Cortex of kidney (tissue), 1 donor: ENCODE measurements at regions not wholly inside any gene's neighbourhood (a gene's known extent, or its start where the extent isn't known, plus 50 kb on each side); places are given as distances from the start of the nearest gene placed in this dataset.

Source experiments
- DNase-seq: peaks from one replicate; lab custom pipeline; 2025; lab: John Stamatoyannopoulos, UW

DNA sequence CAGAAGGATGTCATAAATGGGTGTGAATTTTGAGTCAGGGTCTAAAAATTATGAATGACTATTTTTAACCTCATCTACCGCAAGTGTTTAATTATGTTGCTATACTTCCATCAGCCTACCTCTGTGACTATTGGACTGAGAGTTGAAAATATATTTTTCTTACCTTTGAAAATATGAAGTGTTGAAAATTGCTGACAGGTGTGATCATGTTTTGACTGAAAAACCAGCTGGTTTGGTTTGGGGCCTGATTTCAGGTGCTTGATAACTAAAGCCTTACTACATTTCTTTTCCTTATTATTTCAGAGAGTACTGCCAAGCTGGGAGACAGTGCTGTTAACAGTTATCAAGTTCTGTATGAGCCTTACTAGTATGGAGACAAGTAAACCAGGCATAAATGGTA is 107.2 kb upstream of the DUSP10 start:
- no peak for DNase-seq

DNA sequence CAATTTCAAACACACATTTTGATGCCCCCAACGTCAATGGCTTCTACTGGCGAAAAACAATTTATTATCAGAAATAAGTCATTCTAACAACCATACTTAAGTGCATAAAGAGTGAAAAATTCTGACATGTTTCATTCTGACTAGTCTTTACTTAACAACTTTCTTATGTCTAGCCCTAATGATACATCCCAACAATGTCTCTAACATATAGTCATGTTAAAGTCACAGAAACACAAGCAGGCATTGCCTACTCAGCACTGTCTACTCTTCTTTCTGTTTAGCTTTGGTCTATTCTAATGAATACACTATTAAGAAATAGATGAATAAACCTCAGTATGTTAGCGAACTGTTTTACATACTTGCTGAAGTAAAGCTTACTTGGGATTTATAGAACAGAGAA is 105.8 kb upstream of the DUSP10 start:
- no peak for DNase-seq

DNA sequence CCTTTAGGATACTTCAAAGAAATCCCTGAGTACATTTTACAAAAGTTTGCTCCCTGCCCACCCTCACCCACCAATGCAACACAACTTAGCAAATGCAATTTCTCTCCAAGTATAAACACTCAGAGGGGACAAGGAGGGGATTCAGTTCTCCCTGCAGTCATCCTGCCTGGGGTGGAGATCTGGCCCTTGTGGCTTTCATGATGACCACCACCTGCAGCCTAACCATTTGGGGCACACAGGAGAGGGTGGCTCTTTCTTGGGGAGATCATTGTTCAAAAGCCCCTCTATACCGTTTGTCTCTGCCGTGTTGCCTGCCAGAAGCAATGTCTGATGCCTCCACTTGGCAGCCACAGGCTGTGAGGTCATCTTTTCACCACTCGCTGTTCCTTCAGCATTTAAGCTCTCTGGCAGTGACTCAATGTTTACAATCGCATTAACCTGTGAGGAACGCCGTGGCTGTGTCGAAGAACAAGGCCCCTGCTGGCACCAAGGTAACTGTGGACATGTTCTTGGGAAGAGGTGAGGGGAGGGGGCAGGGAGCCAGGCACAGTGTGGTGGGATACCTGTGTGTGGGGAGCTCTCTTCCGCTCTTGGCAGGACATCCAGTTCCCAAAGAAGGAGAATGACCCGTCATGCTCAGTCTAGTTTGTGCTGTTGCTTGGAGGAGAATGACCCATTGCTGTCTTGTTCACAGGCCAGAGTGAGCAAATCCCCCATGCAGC is 103.9 kb upstream of the DUSP10 start:
- no peak for DNase-seq

- DNase-seq = no peak
Measured at GRCh38 chr1:221841983-221842335, 100.1 kb upstream of the DUSP10 start.

DNA sequence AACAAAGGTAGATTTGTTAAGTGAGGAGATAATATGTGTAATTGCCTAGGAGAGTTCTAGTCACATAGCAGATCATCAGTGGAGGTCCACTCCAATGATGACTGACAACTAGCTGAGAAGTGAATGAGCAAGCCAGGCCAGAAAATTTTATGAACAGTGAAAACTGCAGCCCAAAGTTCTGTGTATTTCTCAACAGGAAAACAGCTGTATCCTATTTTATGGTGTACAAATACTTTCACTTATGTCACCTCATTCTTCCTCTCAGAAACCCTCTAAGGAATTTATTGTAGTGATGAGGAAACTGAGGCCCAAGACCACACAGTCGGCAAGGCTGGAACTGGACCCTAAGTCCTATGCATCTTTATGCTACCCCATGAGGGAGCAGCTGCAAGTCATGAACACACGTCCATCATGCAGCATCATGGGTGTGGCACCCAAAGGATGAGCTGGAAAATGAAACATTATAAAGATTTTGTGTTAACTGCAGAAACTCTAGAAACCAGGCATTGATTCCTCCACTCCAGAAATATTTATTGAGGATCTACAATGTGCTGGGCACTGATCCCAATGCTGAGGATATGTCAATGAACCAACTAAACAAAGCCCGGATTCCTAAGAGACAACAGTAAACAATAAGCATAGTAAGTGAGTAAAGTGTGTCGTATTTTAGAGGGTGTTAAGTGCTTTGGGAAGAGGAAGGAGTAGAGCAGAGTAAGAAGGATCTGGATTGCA is 99.5 kb upstream of the DUSP10 start:
- DNase-seq = no peak

GRCh38 chr1:221840511-221841243 is 98.8 kb upstream of the DUSP10 start:
- DNase-seq = no peak

DNA sequence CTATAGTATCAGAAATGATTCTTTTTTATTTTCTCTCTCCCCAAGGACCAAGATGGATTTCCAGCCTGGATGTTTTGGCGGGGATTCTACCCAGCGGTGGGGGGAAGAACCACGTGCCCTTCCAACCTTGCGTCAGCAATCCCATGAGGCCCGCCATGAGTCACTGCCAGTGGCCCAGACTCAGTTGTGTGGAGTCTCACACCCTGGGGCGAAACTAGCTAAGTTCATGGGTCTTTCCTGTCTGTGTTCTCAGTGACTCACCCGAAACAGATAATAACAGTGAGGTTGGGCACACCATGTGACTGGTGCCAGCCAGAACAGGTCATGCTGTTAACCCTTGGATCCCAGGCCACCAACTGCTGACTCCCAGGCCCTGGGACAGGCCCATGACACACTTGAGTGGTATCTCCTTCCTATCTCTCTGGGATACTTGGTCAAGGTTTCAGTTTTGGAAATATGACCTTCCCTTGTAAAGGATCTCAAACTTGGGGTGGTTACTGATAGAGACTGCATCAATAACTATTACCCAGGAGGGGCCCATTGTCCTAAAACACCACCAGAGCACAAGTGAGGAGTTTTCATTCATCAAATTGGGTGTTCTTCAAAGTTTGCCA is 98.0 kb upstream of the DUSP10 start:
- no peak for DNase-seq

DNA sequence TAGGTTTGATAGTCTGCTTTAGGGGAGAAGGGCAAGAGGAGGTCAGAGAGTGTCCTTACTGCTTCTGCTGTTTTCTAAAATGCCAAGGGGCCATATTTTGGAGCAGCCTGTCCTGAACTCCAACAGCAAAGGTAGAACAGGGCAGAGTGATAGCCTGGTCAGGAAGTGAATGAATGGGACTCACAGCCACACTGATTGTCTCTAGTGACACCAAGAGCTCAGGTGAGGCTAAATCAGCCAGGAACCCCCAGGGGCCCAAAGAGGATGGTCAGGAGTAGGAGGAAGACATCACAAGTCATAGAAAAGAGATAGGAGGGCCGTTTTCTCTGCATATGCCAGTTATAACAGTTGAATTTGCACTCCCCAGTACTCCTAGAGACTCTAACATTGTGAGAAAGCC is 97.4 kb upstream of the DUSP10 start:
- DNase-seq = no peak

DNA sequence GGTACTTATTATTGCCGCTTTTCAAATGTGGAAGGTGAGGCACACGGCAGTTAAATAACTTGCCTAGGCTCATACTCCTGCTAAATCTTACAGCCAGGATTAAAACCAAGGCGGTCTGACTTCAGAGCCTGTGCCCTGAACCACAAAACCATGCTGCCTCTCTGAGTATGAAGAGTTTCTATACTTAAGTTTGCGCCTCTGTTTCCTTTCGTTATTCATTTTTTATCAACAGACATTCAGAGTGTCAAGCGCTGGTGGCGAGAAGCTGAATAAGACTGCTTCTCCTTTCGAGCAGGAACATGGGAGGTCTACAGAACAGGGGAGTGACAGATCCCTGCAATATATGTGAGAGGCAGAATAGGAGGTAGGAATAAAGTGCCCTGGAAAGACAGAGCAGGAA is 96.0 kb upstream of the DUSP10 start:
- no peak for DNase-seq

DNA sequence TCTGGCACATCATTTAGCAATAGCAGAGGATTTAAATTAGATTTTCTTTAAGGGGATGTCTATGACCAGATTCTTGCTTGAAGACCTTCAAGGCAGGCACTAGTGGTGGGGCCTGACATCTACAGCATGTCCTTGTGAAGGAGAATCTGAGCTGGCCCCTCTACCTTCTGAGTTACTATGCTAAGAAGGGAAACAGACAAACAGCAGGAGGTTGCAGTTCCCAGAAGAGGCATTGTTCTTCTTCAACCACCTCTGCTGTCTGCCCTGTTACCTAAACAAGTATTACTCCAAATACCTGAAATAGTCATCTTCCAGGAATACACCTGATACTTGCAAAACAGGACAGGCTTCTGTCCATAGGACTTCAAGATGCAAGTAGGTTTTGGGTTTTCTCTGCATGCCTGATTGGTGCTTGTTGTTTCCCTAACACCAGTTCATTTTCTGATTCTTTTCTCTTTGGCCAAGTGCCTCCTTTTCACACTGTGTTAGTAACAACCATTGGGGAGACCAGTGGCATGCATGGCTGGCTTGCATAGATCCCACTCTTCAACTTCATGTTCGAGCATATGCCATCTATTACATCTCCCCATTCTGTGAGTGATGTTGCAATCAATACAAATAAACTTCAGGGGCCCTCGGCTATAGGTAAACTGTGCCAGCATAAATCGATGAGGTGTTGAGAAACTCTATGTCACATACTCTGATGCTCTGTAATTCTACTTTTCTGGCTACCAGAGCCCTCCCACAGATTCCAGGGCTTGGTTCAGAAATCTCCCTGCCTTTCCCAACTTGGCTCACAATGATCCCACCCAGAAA is 93.0 kb upstream of the DUSP10 start:
- no peak for DNase-seq

DNA sequence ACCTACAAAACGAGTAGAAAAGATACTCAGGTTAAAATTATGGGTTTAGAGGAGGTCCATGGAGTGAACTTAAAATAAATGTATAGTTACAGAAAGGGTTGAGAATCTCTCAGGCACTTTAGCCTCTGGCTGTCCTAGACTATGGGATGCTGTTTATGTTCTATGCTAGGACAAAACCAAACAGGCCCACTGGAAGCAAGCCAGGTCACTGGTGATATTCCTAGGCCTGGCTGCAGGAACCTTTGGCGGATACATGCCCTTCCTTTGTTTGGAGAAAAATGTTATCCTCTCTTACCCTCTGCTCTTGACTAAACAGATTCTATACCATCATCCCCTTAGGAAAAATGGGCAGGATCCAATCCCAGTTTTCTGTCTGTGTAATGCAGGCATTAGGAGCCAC is 90.7 kb upstream of the DUSP10 start:
- no peak for DNase-seq

DNA sequence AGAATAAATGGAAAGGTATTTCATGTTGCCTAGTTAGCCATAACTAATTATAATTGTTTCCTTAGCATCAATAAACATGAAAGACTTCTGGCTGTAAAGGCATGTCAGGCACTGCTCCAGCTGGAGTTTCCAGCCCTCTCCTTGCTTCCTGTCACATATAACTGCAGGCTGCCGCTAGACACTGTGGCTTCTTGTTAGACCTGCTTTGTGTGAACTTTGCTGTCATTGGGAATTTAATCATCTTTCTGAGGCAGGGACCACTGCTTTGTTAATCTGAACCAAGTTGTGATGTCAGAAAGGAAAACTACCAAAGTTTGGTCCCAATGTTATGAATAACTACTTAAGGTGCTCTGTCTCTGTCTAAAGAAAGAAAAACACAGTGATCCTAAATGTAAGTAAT is 90.3 kb upstream of the DUSP10 start:
- DNase-seq = no peak

DNA sequence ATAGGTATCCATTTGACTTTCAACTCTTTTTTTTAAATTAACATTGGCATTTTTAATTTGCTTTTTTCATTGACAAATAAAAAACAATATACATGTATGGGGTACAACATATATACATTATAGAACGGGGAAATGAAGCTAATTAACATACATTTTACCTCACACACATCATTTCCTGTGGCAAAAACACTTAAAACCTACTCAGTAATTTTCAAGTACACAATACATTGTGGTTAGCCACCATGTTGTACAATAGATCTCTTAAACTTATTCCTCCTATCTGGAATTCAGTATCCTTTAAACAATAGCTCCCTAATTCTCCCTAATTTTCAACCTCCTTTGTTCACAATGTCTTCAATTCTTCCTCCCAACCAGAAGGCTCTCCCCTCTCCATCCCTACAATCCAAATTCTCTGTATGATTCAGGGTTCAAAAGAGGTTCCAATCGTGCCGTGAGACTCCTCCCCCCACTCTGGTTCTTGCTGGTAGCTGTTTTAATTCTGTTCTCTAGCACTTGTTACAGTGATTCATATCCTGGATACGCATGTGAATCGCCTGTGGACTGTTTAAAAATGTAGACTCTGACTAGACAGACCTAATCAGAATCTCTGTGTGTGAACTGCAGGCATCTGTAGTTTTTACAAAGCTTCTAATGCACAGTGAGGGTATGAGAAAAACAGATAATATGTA is 87.6 kb upstream of the DUSP10 start:
- no peak for DNase-seq

DNA sequence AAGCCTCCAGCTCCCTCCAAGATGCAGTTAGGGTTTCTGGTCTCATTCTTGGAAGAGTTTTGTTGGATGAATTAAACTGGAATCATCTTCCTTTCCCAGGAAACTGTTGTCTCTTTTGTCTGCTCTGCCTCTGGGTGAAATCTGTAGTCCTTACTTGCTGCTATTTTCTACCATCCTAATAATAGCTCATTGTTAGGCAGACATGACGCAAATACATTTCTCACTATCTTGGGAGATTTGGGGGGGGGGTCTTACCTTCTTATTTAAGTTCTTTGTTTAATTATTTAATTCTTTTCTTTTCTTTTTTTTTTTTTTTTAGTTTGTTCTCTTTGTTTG is 85.4 kb upstream of the DUSP10 start:
- no peak for DNase-seq

DNA sequence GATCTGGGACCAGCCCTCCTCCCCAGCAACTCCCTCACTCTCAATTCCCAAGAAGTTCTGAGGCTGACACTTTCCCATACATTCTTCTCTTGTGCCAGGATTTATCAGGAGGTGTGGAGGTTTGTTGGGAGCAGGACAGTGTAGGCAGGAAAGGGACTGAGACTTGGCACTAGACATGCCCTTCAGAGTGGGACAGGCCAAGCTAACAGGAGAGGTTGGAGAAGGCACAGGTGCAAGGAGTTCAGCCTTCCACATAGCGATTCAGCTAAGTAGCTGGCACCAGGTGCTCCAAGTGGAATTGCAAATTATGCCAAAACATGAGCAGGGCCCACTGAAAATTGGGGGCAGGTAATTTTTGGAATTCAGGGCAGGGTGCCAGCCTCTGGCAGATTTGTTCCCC is 83.0 kb upstream of the DUSP10 start:
- no peak for DNase-seq

DNA sequence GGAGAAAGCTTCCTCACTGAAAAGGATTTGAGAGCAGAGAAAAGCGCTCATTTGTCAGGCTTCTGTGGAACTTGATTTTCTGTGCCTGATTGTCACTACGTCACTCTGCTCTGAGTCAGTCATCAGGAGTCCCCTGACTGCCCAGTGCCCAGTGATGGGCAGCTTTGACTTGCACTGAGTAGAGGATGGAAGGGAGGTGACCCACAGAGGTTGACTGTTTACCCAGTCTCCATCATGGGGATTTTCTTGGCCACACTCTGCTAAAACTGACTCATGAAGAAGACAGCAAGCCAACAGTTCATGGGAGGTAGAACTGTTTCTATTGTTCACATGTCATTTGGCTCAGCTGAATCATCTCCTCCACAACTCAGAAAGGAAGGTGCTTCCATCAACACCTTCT is 82.1 kb upstream of the DUSP10 start:
- no peak for DNase-seq

DNA sequence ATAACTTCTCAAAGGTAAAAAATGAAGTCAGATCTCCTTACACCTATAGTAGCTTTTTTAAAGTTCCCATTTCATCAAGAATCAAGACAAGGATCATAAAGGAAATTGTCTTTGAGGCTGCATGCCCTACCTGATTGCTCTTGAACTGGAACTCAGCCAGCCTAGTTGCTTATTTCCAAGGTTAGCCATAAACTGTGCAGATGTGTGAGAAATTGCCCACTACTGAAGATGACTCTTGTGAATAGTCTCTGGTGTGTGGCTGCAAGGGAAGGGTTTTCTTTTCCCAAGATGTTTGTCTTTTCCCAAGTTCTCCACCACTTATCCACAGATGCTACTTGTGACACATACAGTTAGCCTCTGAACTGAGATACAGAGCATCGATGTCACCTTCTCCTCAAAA is 81.7 kb upstream of the DUSP10 start:
- DNase-seq = no peak

GRCh38 chr1:221823149-221823548 is 81.3 kb upstream of the DUSP10 start:
- DNase-seq = no peak

DNA sequence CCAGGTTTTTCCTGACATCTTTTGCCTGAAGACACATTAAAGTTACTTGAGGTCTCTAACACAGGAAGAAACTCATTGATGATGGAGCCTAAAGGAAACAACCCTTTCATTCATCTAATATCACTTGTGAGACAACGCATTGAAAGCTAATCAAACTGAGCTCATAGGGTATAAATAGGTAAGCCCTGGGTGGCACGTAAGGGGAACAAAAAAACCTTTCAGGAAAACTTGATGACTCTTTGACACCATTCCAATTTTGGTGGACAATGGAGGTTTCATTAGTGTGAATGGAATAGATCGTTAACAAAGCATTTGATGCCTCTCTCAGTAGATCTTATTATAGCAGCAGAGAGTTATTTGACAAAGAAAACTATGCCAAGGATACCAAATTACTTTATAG is 80.7 kb upstream of the DUSP10 start:
- no peak for DNase-seq

- DNase-seq = no peak
Measured at GRCh38 chr1:221816899-221817298, 75.0 kb upstream of the DUSP10 start.

- no peak for DNase-seq
Measured at GRCh38 chr1:221815660-221816059, 73.8 kb upstream of the DUSP10 start.

GRCh38 chr1:221813887-221814286 is 72.0 kb upstream of the DUSP10 start:
- DNase-seq = no peak
